Muscle of leg (tissue), 3 donors: ENCODE measurements at regions not wholly inside any gene's neighbourhood (a gene's known extent, or its start where the extent isn't known, plus 50 kb on each side); places are given as distances from the start of the nearest gene placed in this dataset.

Source experiments
- DNase-seq: peaks from one replicate; pipeline ENCODE4 v3.0.0; 2013
- H3K27ac ChIP-seq: one replicate; pipeline ENCODE4 v1.5.1; 2013; ENCODE audit warnings: mild to moderate bottlenecking, low read length, control low read depth
- H3K27me3 ChIP-seq: one replicate; pipeline ENCODE4 v1.6.1; 2013; ENCODE audit warnings: low read length; ENCODE audit not compliant: control insufficient read depth, insufficient read depth
- H3K36me3 ChIP-seq: one replicate; pipeline ENCODE4 v1.6.1; 2013; ENCODE audit warnings: low read length; ENCODE audit not compliant: control insufficient read depth, insufficient read depth
- H3K4me1 ChIP-seq: one replicate; pipeline ENCODE4 v1.6.1; 2013; ENCODE audit warnings: low read length; ENCODE audit not compliant: control insufficient read depth, insufficient read depth
- H3K4me3 ChIP-seq: one replicate; pipeline ENCODE4 v1.5.1; 2013; ENCODE audit warnings: low read length, control low read depth
- H3K9me3 ChIP-seq: replicated peaks from 2 replicates; pipeline ENCODE4 v1.6.1; 2013; ENCODE audit warnings: low read depth, low read length; ENCODE audit not compliant: control insufficient read depth
- WGBS: methylation state at CpG from one replicate; pipeline ENCODE4 v1.1.5; 2013; ENCODE audit warnings: missing lambda C conversion rate; ENCODE audit not compliant: insufficient coverage; 5-methylcytosine and 5-hydroxymethylcytosine counted together

- Histone ChIP-seq H3K27me3 (no peaks in the 10 kb centered on the region), H3K4me1 (no peaks in the 10 kb centered on the region), H3K36me3 (no peaks in the 10 kb centered on the region), H3K9me3 (no peaks in the 10 kb centered on the region), H3K4me3 (no peak overlapping the region), H3K27ac (no peak overlapping the region)
- no CpG with 5 or more reads among the region's 3 CpGs for WGBS
- DNase-seq, result no peak
Measured at GRCh38 chr11:107157146-107157808, 139.0 kb upstream of the GUCY1A2 start.

GRCh38 chr11:107151579-107151978 lies 133.3 kb upstream of the GUCY1A2 start:
- Histone ChIP-seq H3K36me3 (no peaks in the 10 kb centered on the region), H3K4me1 (no peaks in the 10 kb centered on the region), H3K27ac (no peak overlapping the region), H3K4me3 (no peak overlapping the region), H3K9me3 (no peaks in the 10 kb centered on the region), H3K27me3 (no peaks in the 10 kb centered on the region)
- DNase-seq, result no peak

GRCh38 chr11:107151158-107151557 lies 132.9 kb upstream of the GUCY1A2 start:
- H3K27ac ChIP-seq, result no peak overlapping the region
- no CpG with 5 or more reads among the region's 2 CpGs for WGBS

GRCh38 chr11:107140983-107141382 lies 122.7 kb upstream of the GUCY1A2 start:
- no peak overlapping the region for H3K27ac ChIP-seq
- WGBS, result 0% methylated on average over 1 of the region's 3 CpGs
- DNase-seq, result peak; percentile 36

More at GRCh38 chr11:107151158-107151557, 132.9 kb upstream of the GUCY1A2 start:
- DNase-seq, result no peak
- Histone ChIP-seq H3K27me3 (no peaks in the 10 kb centered on the region), H3K9me3 (no peaks in the 10 kb centered on the region), H3K4me1 (no peaks in the 10 kb centered on the region), H3K36me3 (no peaks in the 10 kb centered on the region), H3K4me3 (no peak overlapping the region)

GRCh38 chr11:107139396-107139795 lies 121.1 kb upstream of the GUCY1A2 start:
- DNase-seq, result no peak
- no peak overlapping the region for H3K27ac ChIP-seq
- H3K9me3 ChIP-seq, result peaks cover 4% of the 10 kb centered on the region
- WGBS, result no CpG with 5 or more reads among the region's 4 CpGs
- peaks cover 2% of the 10 kb centered on the region for H3K4me1 ChIP-seq
- H3K27me3 ChIP-seq, result no peaks in the 10 kb centered on the region
- H3K4me3 ChIP-seq, result no peak overlapping the region
- no peaks in the 10 kb centered on the region for H3K36me3 ChIP-seq

More at GRCh38 chr11:107140983-107141382, 122.7 kb upstream of the GUCY1A2 start:
- peaks cover 4% of the 10 kb centered on the region for H3K9me3 ChIP-seq
- H3K36me3 ChIP-seq, result no peaks in the 10 kb centered on the region
- no peaks in the 10 kb centered on the region for H3K27me3 ChIP-seq
- peaks cover 2% of the 10 kb centered on the region for H3K4me1 ChIP-seq
- no peak overlapping the region for H3K4me3 ChIP-seq

- H3K36me3 ChIP-seq, result no peaks in the 10 kb centered on the region
- peaks cover 2% of the 10 kb centered on the region for H3K4me1 ChIP-seq
- no peak overlapping the region for H3K4me3 ChIP-seq
- no peak for DNase-seq
- no peak overlapping the region for H3K27ac ChIP-seq
- peaks cover 4% of the 10 kb centered on the region for H3K9me3 ChIP-seq
- WGBS, result no CpG with 5 or more reads among the region's 2 CpGs
- H3K27me3 ChIP-seq, result no peaks in the 10 kb centered on the region
Measured at GRCh38 chr11:107136892-107137291, 118.6 kb upstream of the GUCY1A2 start.

GRCh38 chr11:107131756-107132155 lies 113.5 kb upstream of the GUCY1A2 start:
- no CpG with 5 or more reads among the region's 1 CpG for WGBS
- H3K4me1 ChIP-seq, result no peaks in the 10 kb centered on the region
- no peak for DNase-seq
- no peak overlapping the region for H3K4me3 ChIP-seq
- no peaks in the 10 kb centered on the region for H3K36me3 ChIP-seq
- H3K9me3 ChIP-seq, result peaks cover under 1% of the 10 kb centered on the region
- no peak overlapping the region for H3K27ac ChIP-seq
- no peaks in the 10 kb centered on the region for H3K27me3 ChIP-seq

GRCh38 chr11:107123022-107123421 lies 104.7 kb upstream of the GUCY1A2 start:
- H3K27ac ChIP-seq, result no peak overlapping the region
- H3K27me3 ChIP-seq, result no peaks in the 10 kb centered on the region
- no peaks in the 10 kb centered on the region for H3K4me1 ChIP-seq
- H3K36me3 ChIP-seq, result no peaks in the 10 kb centered on the region
- no CpG with 5 or more reads among the region's 1 CpG for WGBS
- DNase-seq, result no peak
- no peaks in the 10 kb centered on the region for H3K9me3 ChIP-seq
- H3K4me3 ChIP-seq, result no peak overlapping the region

- no peak overlapping the region for H3K4me3 ChIP-seq
- H3K36me3 ChIP-seq, result no peaks in the 10 kb centered on the region
- H3K4me1 ChIP-seq, result no peaks in the 10 kb centered on the region
- DNase-seq, result no peak
- no peaks in the 10 kb centered on the region for H3K27me3 ChIP-seq
- no peaks in the 10 kb centered on the region for H3K9me3 ChIP-seq
- H3K27ac ChIP-seq, result no peak overlapping the region
Measured at GRCh38 chr11:107118025-107118720, 99.9 kb upstream of the GUCY1A2 start.

- no peaks in the 10 kb centered on the region for H3K36me3 ChIP-seq
- no peaks in the 10 kb centered on the region for H3K4me1 ChIP-seq
- DNase-seq, result no peak
- no peak overlapping the region for H3K4me3 ChIP-seq
- H3K27ac ChIP-seq, result no peak overlapping the region
- no peaks in the 10 kb centered on the region for H3K27me3 ChIP-seq
- WGBS, result no CpG with 5 or more reads among the region's 2 CpGs
- no peaks in the 10 kb centered on the region for H3K9me3 ChIP-seq
Measured at GRCh38 chr11:107116358-107116757, 98.1 kb upstream of the GUCY1A2 start.
